ENCODE measurements at regions not wholly inside any gene's neighbourhood (a gene's known extent, or its start where the extent isn't known, plus 50 kb on each side); places are given as distances from the start of the nearest gene placed in this dataset.

GRCh38 chrX:10048707-10049106 lies 81.5 kb downstream of the CLDN34 start:
- TF ChIP-seq CTCF (conservative IDR thresholded peaks at IDR 0.05; ENCODE audit: low read length) (no peak), EZH2phosphoT487 (IDR thresholded peaks at IDR 0.05; ENCODE audit: borderline replicate concordance, low read depth, low read length) (no peak)
